Stimulated activated memory B cell treated with anti-CD40 and anti-IgM and Interleukin-4, amounts not matched to agents 10 μg/mL and 1 μg/mL and 100 μg/mL, for 72 hours (primary cell): ENCODE measurements at regions not wholly inside any gene's neighbourhood (a gene's known extent, or its start where the extent isn't known, plus 50 kb on each side); places are given as distances from the start of the nearest gene placed in this dataset.
"Not testable (repeated sequence)": the region's sequence is repeated elsewhere in the genome, so short reads cannot be mapped to it uniquely, and the experiment has no call there.

Source experiments
- ATAC-seq: fragments of 150-1000 bp; cut with Tn5 transposase; 2 replicates; pipeline ENCODE4 v1.10.0; 2021
- H3K27ac Mint-ChIP-seq: one replicate; pipeline ENCODE4 v1.8.0; 2022; ENCODE audit warnings: mild to moderate bottlenecking, mixed read lengths
- H3K27me3 Mint-ChIP-seq: one replicate; pipeline ENCODE4 v1.8.0; 2022; ENCODE audit warnings: mixed read lengths
- H3K36me3 Mint-ChIP-seq: one replicate; pipeline ENCODE4 v1.8.0; 2022; ENCODE audit warnings: mixed read lengths
- H3K4me1 Mint-ChIP-seq: one replicate; pipeline ENCODE4 v1.8.0; 2022; ENCODE audit warnings: mixed read lengths
- H3K4me3 Mint-ChIP-seq: one replicate; pipeline ENCODE4 v1.8.0; 2022; ENCODE audit warnings: mild to moderate bottlenecking, moderate library complexity, mixed read lengths
- H3K9me3 Mint-ChIP-seq: one replicate; pipeline ENCODE4 v1.8.0; 2022; ENCODE audit warnings: mixed read lengths

DNA sequence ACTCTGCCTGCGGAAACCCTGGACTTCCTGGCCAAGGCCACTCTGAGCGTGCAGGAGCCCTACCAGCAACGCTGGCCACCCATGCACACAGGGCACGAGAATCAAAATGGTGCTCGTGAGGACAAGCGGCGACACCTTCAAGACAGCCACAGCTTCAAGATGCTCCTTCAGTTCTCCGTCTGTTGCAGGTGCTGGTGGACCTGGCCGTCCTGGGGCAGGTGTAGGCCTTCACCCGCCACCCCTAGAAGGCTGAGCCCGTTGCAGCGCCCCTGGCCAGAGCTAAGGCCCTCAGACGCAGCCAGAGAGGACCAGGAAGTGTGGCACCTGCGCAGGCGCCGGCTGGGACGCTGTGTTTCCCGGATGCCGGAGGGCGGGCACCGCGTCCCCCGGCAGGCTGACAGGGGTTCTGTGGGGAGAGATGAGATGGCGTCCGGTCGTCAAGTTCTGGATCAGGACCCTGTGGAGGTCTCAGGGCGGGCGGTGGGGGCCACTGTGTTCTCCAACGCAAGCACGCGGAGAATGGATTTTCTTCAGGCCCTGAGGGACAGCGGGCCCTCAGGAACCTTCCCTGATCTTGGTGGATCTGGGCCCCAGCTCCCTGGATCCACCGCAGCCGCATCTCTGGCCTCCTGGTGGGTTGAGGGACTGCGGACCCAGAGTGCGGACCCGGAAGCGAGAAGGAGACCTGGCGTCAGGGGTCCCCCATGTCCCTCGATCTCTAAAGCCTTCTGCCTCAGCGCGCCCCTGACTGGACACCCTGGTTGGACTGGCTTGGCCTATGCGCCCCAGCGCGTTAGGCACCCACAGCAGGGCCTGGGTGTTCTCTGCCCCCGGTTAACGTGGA lies 1770.8 kb upstream of the CDH9 start:
- ATAC-seq = peak; percentile 35
- H3K27me3 Mint-ChIP-seq = no peaks in the 10 kb centered on the region
- H3K4me3 Mint-ChIP-seq = no peak overlapping the region
- no peaks in the 10 kb centered on the region for H3K9me3 Mint-ChIP-seq
- H3K27ac Mint-ChIP-seq = no peak overlapping the region
- H3K36me3 Mint-ChIP-seq = no peaks in the 10 kb centered on the region
- H3K4me1 Mint-ChIP-seq = no peaks in the 10 kb centered on the region

DNA sequence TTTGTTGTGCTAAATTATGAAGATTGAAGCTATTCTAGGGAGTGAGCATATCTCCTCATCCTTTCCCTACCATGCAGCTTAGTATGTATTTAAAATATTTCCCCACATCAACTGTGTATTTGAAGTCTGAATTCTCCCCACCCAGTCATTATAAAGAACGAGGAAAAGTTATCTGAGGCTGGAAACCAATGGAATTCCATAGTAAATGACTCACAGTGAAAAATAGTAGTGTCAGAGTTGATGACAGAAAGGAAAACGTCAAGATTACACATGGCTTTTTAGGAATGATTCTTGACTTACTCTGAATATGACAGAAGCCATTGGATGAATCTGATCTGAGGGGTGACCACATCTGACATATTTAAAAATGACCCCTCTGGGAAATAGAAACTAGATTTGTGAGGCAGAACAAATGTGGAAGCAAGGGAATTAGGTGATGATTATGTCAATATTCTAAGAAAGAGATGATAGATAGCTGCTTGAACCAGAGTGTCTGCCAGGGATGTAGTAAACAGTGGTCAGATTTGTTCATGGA lies 1768.9 kb upstream of the CDH9 start:
- ATAC-seq = no peak
- Mint-ChIP-seq H3K4me1 (no peaks in the 10 kb centered on the region), H3K9me3 (peaks cover 2% of the 10 kb centered on the region), H3K4me3 (no peak overlapping the region), H3K27me3 (no peaks in the 10 kb centered on the region), H3K27ac (no peak overlapping the region), H3K36me3 (no peaks in the 10 kb centered on the region)

DNA sequence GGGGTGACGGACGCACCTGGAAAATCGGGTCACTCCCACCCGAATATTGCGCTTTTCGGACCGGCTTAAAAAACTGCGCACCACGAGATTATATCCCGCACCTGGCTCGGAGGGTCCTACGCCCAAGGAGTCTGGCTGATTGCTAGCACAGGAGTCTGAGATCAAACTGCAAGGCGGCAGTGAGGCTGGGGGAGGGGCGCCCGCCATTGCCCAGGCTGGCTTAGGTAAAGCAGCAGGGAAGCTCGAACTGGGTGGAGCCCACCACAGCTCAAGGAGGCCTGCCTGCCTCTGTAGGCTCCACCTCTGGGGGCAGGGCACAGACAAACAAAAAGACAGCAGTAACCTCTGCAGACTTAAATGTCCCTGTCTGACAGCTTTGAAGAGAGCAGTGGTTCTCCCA lies 1760.6 kb upstream of the CDH9 start:
- H3K27me3 Mint-ChIP-seq, H3K4me1 Mint-ChIP-seq, H3K4me3 Mint-ChIP-seq, H3K27ac Mint-ChIP-seq, H3K36me3 Mint-ChIP-seq, ATAC-seq: not testable (repeated sequence)
- H3K9me3 Mint-ChIP-seq = peaks cover 11% of the 10 kb centered on the region

DNA sequence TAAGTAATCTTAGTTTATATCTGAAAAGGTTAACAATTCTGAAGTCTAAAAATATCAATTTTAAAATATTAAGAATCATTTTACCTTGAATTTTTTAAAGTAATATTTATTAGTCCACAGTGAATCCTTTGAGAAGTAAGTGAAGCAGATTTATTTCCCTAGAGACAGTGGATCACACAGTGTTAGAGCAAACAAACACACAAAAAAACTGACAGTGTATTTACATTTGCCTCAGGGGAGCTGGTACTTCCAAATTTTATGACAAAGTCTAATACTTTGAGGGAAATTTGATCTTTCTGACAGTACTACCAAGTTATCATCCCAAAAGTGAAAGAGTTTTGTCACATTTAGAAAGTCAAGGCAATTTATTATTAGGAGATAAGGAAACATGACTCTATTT lies 1750.6 kb upstream of the CDH9 start:
- ATAC-seq = no peak
- Mint-ChIP-seq H3K4me3 (no peak overlapping the region), H3K36me3 (no peaks in the 10 kb centered on the region), H3K27ac (no peak overlapping the region), H3K27me3 (no peaks in the 10 kb centered on the region), H3K4me1 (no peaks in the 10 kb centered on the region), H3K9me3 (no peaks in the 10 kb centered on the region)

DNA sequence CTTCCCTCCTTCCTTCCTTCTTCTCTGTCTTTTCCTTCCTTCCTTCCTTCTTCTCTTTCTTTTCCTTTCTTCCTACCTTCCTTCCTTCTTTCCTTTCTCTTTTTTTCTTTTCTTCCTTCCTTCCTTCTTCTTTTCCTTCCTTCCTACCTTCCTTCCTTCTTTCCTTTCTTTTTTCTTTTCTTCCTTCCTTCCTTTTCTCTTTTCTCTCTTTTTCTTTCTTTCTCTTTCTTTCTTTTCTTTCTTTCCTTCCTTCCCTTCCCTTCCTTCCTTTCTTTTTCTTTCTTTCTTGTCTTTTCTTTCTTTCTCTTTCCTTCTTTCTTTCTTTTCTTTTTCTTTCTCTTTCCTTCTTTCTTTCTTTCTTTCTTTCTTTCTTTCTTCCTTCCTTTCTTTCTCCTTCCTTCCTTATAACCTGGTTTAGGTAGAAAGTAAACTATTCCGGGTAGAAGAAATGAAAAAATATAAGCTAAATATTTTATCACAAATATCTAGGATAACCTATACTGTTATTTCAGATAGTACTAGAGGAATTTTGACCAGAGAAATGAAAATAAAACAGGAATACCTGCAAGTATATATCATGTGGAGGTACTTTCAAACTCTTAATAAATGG lies 1741.8 kb upstream of the CDH9 start:
- ATAC-seq = no peak
- peaks cover 4% of the 10 kb centered on the region for H3K9me3 Mint-ChIP-seq
- H3K27me3 Mint-ChIP-seq = no peaks in the 10 kb centered on the region
- no peak overlapping the region for H3K27ac Mint-ChIP-seq
- H3K4me3 Mint-ChIP-seq = no peak overlapping the region
- no peaks in the 10 kb centered on the region for H3K4me1 Mint-ChIP-seq
- H3K36me3 Mint-ChIP-seq = no peaks in the 10 kb centered on the region

DNA sequence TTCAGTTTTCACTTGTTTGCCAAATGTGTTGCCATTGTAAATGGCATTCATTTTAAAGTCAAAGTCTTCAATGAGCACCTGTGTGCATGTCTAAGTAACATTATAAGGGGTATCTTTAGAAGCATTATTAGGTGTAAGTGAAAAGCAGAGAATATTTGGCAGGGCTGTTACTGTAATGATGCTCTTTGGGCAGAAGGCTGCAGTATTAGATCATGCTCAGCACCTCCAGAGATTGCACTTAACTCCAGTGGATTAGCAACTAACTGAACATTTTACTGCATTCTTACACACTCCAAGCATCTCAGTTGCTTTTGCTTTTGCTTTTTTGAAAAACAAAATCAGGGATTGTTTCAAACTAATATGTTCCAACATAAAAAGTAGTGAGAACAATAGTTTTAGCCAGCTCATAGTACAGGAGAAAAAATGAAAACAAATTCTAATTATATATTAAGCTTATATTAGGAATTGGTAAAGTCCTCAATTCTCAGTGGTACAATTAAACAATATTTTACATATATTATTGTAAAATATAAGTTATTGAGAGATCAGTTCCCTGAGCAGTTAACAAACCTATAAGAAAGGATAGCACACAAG lies 1740.9 kb upstream of the CDH9 start:
- Mint-ChIP-seq H3K4me1 (no peaks in the 10 kb centered on the region), H3K27ac (no peak overlapping the region), H3K4me3 (no peak overlapping the region), H3K9me3 (peaks cover 4% of the 10 kb centered on the region), H3K27me3 (no peaks in the 10 kb centered on the region), H3K36me3 (no peaks in the 10 kb centered on the region)
- ATAC-seq = no peak

DNA sequence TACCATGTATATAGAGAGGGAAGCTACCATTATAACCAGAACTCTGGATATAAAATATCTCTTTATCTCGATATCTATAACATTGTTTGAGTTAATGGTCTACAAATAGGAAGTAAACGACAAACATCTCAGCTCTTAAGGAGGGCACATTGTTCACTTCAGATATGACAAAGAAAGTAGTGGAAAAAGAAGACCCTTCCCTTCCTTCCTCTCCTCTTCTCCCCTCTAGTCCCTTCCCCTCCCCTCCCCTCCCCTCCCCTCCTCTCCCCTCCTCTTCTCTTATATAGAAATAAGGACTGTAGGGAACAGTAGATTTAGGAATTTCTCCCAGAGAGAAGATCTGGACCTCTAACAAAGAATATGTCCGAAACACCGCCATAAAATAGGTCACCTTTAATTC lies 1731.9 kb upstream of the CDH9 start:
- Mint-ChIP-seq H3K4me1 (no peaks in the 10 kb centered on the region), H3K36me3 (no peaks in the 10 kb centered on the region), H3K27me3 (no peaks in the 10 kb centered on the region), H3K27ac (no peak overlapping the region), H3K4me3 (no peak overlapping the region), H3K9me3 (peaks cover 4% of the 10 kb centered on the region)
- no peak for ATAC-seq

DNA sequence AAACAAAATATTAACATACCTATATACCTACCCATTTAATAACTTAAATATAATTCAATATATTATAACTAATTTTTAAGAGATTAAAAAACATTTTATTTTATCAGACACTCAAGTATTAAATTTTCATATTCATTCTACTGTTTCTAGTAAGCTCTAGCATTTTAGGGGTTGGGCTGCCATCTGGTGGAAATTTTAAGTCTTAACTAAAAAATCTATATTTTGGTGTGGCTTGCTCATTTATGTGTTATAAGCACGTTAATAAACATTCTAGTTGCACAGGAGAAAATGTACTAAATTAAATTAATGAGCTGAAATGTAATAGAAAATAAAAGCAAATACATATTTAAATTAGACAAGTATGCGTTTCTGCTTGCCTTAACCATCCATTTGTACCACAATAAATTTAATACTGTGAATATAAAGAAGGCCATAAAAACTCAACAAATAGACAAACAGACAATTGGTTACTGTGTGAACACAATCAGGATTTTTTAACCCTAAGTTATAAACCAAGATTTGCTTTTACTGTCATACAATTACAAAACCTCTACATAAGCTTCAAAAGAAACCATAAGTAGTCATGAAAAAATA lies 1728.3 kb upstream of the CDH9 start:
- Mint-ChIP-seq H3K27me3 (no peaks in the 10 kb centered on the region), H3K4me3 (no peak overlapping the region), H3K4me1 (no peaks in the 10 kb centered on the region), H3K27ac (no peak overlapping the region), H3K36me3 (no peaks in the 10 kb centered on the region), H3K9me3 (peaks cover 3% of the 10 kb centered on the region)
- no peak for ATAC-seq

DNA sequence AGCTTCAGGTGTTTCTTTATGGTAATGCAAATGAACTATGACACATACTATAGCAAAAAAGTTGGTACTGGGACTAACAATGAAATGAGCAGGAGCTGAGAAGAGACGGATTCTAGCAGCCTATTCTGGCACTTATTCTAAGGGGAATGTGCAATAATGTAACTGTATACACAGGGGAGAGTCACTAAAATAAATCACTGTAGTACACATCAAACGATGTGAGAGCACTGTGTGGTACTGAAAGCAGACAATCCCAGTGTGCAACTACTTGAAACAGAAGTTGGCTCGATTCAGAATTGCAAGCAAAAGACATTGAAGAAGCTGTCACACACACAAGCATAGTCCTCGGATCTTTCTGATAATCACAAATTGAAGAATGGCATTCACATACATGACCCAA lies 1713.0 kb upstream of the CDH9 start:
- Mint-ChIP-seq H3K27ac (no peak overlapping the region), H3K9me3 (no peaks in the 10 kb centered on the region), H3K4me1 (no peaks in the 10 kb centered on the region), H3K36me3 (no peaks in the 10 kb centered on the region), H3K27me3 (no peaks in the 10 kb centered on the region), H3K4me3 (no peak overlapping the region)
- no peak for ATAC-seq

DNA sequence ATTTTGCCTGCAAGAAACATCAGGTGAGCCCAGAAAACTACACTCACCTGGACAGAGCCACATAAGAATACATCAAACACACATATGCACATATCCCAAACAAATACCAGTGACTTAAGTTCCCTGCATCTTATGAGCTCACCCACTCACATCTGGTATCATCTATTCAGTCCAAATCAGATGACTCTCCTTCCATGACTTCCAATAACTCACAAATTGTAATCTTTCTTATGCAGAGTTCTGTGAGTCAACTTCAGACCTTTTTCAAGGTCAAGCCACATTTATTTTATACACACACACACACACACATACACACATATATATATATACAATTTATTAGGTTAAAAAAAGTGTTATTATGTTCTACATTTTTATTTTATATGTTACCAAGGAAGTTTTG lies 1711.9 kb upstream of the CDH9 start:
- no peak overlapping the region for H3K4me3 Mint-ChIP-seq
- H3K27me3 Mint-ChIP-seq = no peaks in the 10 kb centered on the region
- no peak for ATAC-seq
- H3K4me1 Mint-ChIP-seq = no peaks in the 10 kb centered on the region
- no peaks in the 10 kb centered on the region for H3K9me3 Mint-ChIP-seq
- H3K27ac Mint-ChIP-seq = no peak overlapping the region
- no peaks in the 10 kb centered on the region for H3K36me3 Mint-ChIP-seq

DNA sequence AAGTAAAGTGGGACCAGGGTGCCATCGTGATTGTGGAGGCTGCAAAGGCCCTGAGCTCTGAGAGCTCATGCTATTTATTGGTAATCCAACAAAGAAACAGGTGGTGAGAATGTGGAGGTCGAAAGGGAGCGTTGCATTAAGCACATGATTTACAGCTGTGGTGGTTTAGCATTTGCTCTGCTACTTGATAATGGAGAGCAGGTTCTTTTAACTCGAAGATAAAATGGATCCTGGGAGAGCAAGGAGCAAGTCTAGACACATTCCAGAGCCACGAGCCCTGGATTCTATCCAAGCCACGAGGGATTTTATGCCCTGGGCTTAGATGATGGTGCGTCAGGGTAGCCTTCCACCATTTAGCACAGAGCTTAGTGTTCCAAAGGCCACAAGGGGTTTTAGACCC lies 1710.1 kb upstream of the CDH9 start:
- Mint-ChIP-seq H3K4me1 (no peaks in the 10 kb centered on the region), H3K4me3 (no peak overlapping the region), H3K36me3 (no peaks in the 10 kb centered on the region), H3K9me3 (no peaks in the 10 kb centered on the region), H3K27me3 (no peaks in the 10 kb centered on the region), H3K27ac (no peak overlapping the region)
- ATAC-seq = no peak

DNA sequence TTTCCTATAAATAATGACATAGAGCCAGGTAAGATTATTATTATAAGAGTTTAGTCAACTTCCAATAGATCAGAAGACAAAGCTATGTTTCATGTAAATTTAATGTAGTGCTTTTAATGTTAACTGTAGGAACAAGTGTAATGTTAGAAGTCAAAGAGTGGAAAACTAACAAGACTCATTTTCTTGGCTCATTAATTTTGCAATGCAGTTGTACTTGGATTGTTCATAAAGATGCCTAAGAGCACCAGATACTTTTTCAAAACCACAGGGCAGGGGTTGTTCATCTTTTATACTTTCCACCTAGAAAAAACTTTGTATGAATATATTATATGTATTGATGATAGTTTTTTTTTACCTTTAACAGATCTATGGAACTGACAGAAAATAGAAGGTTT lies 1705.3 kb upstream of the CDH9 start:
- no peaks in the 10 kb centered on the region for H3K27me3 Mint-ChIP-seq
- no peak overlapping the region for H3K27ac Mint-ChIP-seq
- H3K4me1 Mint-ChIP-seq = no peaks in the 10 kb centered on the region
- no peaks in the 10 kb centered on the region for H3K36me3 Mint-ChIP-seq
- no peak for ATAC-seq
- no peak overlapping the region for H3K4me3 Mint-ChIP-seq
- H3K9me3 Mint-ChIP-seq = peaks cover 4% of the 10 kb centered on the region

DNA sequence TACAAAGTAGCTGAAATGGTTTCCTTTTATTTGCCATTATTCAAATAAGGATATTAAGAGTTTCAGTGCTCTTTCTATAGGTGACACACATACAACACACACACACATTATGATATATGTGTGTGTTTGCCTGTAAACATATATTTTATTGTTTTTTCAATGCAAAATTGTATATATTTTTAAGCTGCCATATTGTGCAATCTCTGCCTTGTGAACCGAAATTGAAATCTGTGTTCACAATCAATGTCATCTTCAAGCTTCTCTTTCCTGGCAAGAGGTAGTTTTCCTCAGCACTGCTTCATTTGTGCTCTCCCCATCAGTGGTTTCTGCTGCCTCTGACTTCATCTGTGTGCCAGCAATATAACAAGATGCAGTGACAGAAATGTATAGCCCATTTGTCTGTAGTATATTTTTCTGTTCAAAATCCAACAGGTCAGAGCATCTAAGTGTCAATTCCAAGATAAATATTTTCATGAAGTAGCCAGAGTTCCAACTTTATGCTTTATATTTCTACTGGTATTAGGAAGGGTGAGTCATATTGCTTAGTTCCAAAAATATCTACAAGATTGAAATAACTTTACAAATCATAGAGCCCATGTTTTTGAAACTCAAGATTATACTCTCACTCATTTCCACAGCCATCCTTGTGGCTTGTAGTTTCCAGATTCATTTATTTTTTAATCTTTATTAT lies 1704.8 kb upstream of the CDH9 start:
- ATAC-seq = no peak
- Mint-ChIP-seq H3K36me3 (no peaks in the 10 kb centered on the region), H3K27ac (no peak overlapping the region), H3K27me3 (no peaks in the 10 kb centered on the region), H3K4me3 (no peak overlapping the region), H3K9me3 (peaks cover 5% of the 10 kb centered on the region), H3K4me1 (no peaks in the 10 kb centered on the region)

DNA sequence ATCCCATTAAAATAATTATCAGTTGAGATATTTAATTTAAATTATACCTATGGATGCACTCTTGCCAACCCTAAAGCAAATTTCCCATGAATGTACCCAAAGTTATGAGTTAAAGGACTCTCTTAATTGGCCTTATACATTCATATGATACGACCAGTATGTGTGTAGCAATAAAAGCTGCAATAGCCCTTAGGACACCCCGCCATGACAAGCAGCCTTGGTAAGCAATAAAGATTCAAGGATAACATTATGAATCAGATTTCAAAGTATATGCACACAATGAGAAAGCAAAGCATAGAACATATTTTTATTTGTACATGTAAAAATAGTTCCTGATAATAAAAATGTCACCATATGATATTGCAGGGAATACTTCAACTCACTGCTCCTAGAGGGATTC lies 1699.3 kb upstream of the CDH9 start:
- Mint-ChIP-seq H3K36me3 (no peaks in the 10 kb centered on the region), H3K9me3 (peaks cover 10% of the 10 kb centered on the region), H3K27ac (no peak overlapping the region), H3K4me1 (no peaks in the 10 kb centered on the region), H3K27me3 (no peaks in the 10 kb centered on the region), H3K4me3 (no peak overlapping the region)
- ATAC-seq = no peak

DNA sequence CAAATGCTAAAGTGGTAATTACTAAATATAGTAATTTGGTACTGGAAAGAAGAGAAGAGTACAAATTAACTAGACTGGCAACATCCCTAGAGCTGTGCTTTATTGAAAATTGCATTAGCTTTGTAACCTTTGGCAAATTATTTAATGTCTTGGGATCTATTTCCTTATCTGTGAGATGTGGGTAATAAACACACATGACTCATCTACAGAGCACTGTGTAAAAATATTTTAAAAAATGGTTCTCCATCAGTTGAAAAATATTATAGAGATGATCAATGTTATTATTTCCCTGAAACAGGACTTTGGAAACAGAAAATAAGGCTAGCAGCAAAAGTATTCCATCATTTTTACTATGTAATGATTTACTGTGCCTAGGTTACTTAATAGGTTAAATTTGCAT lies 1698.8 kb upstream of the CDH9 start:
- no peak for ATAC-seq
- Mint-ChIP-seq H3K36me3 (no peaks in the 10 kb centered on the region), H3K4me3 (no peak overlapping the region), H3K9me3 (peaks cover 10% of the 10 kb centered on the region), H3K27ac (no peak overlapping the region), H3K27me3 (no peaks in the 10 kb centered on the region), H3K4me1 (no peaks in the 10 kb centered on the region)
